PC-3 (cell line): ENCODE measurements at regions not wholly inside any gene's neighbourhood (a gene's known extent, or its start where the extent isn't known, plus 50 kb on each side); places are given as distances from the start of the nearest gene placed in this dataset.

Source experiments
- ATAC-seq: fragments of 200-7000 bp; cut with Tn5 transposase; 2 replicates; pipeline ENCODE4 v1.9.1; 2020; ENCODE audit warnings: mild to moderate bottlenecking, moderate library complexity
- BruUV-seq: library from RNA; stranded (reverse); fragments of 400-500 nt; replicated peaks from 2 replicates; lab custom pipeline; 2021; lab: Mats Ljungman, UMichigan
- CTCF ChIA-PET: fragments of 300-600 bp; sonication (Branson Sonifier 250); formaldehyde crosslinking; loops from one replicate; lab custom pipeline; 2022; ENCODE audit warnings: antibody characterized with exemption; lab: Charles Lee
- POLR2A ChIA-PET: fragments of 300-600 bp; sonication (Branson Sonifier 250); formaldehyde crosslinking; loops from one replicate; lab custom pipeline; 2022; ENCODE audit warnings: antibody characterized with exemption; ENCODE audit not compliant: unreplicated experiment; lab: Charles Lee
- DNase-seq: peaks from one replicate; pipeline ENCODE4 v3.0.0-alpha.2; 2015
- H2AFZ ChIP-seq: fragments of 300-600 bp; sonication (generic); 2 replicates; pipeline ENCODE4 v1.6.0; 2016; ENCODE audit warnings: antibody characterized with exemption, low read length
- H3F3A ChIP-seq: fragments of 300-600 bp; sonication (generic); one replicate; pipeline ENCODE4 v1.6.0; 2017; ENCODE audit warnings: antibody characterized with exemption, low read length, control low read depth, mild to moderate bottlenecking; ENCODE audit not compliant: unreplicated experiment
- H3K27ac ChIP-seq: fragments of 300-600 bp; sonication (generic); 2 replicates; pipeline ENCODE4 v1.5.1; 2016; ENCODE audit warnings: mild to moderate bottlenecking, low read length
- H3K27me3 ChIP-seq: fragments of 300-600 bp; sonication (generic); 2 replicates; pipeline ENCODE4 v1.6.1; 2016; ENCODE audit warnings: low read length, mixed read lengths
- H3K36me3 ChIP-seq: fragments of 300-600 bp; sonication (generic); 2 replicates; pipeline ENCODE4 v1.6.1; 2016; ENCODE audit warnings: low read depth, mixed run types, low read length, mixed read lengths
- H3K4me1 ChIP-seq: fragments of 300-600 bp; sonication (generic); 2 replicates; pipeline ENCODE4 v1.5.1; 2016; ENCODE audit warnings: low read length; ENCODE audit not compliant: insufficient read depth
- H3K4me2 ChIP-seq: fragments of 300-600 bp; sonication (generic); 2 replicates; pipeline ENCODE4 v1.6.0; 2016; ENCODE audit warnings: low read length
- H3K4me3 ChIP-seq: fragments of 300-600 bp; sonication (generic); 2 replicates; pipeline ENCODE4 v1.5.1; 2016; ENCODE audit warnings: mild to moderate bottlenecking, low read length, mixed read lengths
- H3K79me2 ChIP-seq: fragments of 300-600 bp; sonication (generic); 2 replicates; pipeline ENCODE4 v1.6.1; 2017; ENCODE audit warnings: low read length, mixed read lengths
- H3K9ac ChIP-seq: fragments of 300-600 bp; sonication (generic); 2 replicates; pipeline ENCODE4 v1.6.0; 2016; ENCODE audit warnings: mild to moderate bottlenecking, low read length
- H3K9me2 ChIP-seq: fragments of 300-600 bp; sonication (generic); replicated peaks from 2 replicates; pipeline ENCODE4 v1.6.1; 2016; ENCODE audit warnings: mixed run types, low read length, mixed read lengths
- H3K9me3 ChIP-seq: fragments of 300-600 bp; sonication (generic); 2 replicates; pipeline ENCODE4 v1.6.1; 2016; ENCODE audit warnings: low read length, mixed read lengths
- H4K20me1 ChIP-seq: fragments of 300-600 bp; sonication (generic); 2 replicates; pipeline ENCODE4 v1.6.1; 2016; ENCODE audit warnings: low read length, mixed read lengths
- EZH2 ChIP-seq: fragments of 300-600 bp; sonication (generic); IDR thresholded peaks from one replicate; pipeline ENCODE4 v1.6.1; 2017; ENCODE audit warnings: antibody characterized with exemption, mild to moderate bottlenecking, low read length; ENCODE audit not compliant: unreplicated experiment
- EZH2phosphoT487 ChIP-seq: fragments of 300-600 bp; sonication (generic); IDR thresholded peaks from 2 replicates; pipeline ENCODE4 v1.6.1; 2018; ENCODE audit warnings: mild to moderate bottlenecking, antibody characterized with exemption, low read length, borderline replicate concordance
- intact Hi-C: fragments of 100-400 bp; cut with micrococcal nuclease; formaldehyde crosslinking; loops from 2 replicates; pipeline ENCODE4 v1.9.0; 2023
- TF ChIP-seq, protein P1 (sequence below): fragments of 300-600 bp; sonication (generic); conservative IDR thresholded peaks from 2 replicates; pipeline ENCODE4 v1.5.1; 2017; ENCODE audit warnings: antibody characterized with exemption, low read depth, mild to moderate bottlenecking, low read length

GRCh38 chr2:188795762-188796161, 178.4 kb upstream of the COL3A1 start:
- H3K27me3 ChIP-seq: no peaks in the 10 kb centered on the region
- H2AFZ ChIP-seq: no peak overlapping the region
- no TSS peak for BruUV-seq
- ATAC-seq (no peak), DNase-seq (no peak)
- ChIA-PET POLR2A (no interaction called here), CTCF (no interaction called here)
- H3K9me2 ChIP-seq: no peaks in the 10 kb centered on the region
- no peak overlapping the region for H3K27ac ChIP-seq
- H4K20me1 ChIP-seq: no peaks in the 10 kb centered on the region
- no peak overlapping the region for H3K4me2 ChIP-seq
- H3K4me3 ChIP-seq: no peak overlapping the region
- no peak overlapping the region for H3K9ac ChIP-seq
- no peaks in the 10 kb centered on the region for H3K36me3 ChIP-seq
- TF ChIP-seq, protein P1, sequence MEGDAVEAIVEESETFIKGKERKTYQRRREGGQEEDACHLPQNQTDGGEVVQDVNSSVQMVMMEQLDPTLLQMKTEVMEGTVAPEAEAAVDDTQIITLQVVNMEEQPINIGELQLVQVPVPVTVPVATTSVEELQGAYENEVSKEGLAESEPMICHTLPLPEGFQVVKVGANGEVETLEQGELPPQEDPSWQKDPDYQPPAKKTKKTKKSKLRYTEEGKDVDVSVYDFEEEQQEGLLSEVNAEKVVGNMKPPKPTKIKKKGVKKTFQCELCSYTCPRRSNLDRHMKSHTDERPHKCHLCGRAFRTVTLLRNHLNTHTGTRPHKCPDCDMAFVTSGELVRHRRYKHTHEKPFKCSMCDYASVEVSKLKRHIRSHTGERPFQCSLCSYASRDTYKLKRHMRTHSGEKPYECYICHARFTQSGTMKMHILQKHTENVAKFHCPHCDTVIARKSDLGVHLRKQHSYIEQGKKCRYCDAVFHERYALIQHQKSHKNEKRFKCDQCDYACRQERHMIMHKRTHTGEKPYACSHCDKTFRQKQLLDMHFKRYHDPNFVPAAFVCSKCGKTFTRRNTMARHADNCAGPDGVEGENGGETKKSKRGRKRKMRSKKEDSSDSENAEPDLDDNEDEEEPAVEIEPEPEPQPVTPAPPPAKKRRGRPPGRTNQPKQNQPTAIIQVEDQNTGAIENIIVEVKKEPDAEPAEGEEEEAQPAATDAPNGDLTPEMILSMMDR: no peak
- TF ChIP-seq EZH2phosphoT487 (no peak), EZH2 (no peak)
- H3K9me3 ChIP-seq: no peaks in the 10 kb centered on the region
- no peaks in the 10 kb centered on the region for H3K4me1 ChIP-seq
- no peaks in the 10 kb centered on the region for H3F3A ChIP-seq
- no peaks in the 10 kb centered on the region for H3K79me2 ChIP-seq
- intact Hi-C loops: no loop called here

GRCh38 chr2:188797371-188797770, 176.8 kb upstream of the COL3A1 start:
- TF ChIP-seq EZH2phosphoT487: no peak
- no peak for TF ChIP-seq EZH2
- TF ChIP-seq, protein P1: no peak
- H3K79me2 ChIP-seq: no peaks in the 10 kb centered on the region
- POLR2A ChIA-PET: no interaction called here

GRCh38 chr2:188798159-188798558, 176.0 kb upstream of the COL3A1 start:
- no peak for DNase-seq
- Histone ChIP-seq H3K4me2 (no peak overlapping the region), H3K36me3 (no peaks in the 10 kb centered on the region), H3K4me1 (no peaks in the 10 kb centered on the region), H3F3A (no peaks in the 10 kb centered on the region), H4K20me1 (no peaks in the 10 kb centered on the region), H3K4me3 (no peak overlapping the region), H3K9ac (no peak overlapping the region), H3K27me3 (no peaks in the 10 kb centered on the region), H3K79me2 (no peaks in the 10 kb centered on the region), H3K9me3 (no peaks in the 10 kb centered on the region), H2AFZ (no peak overlapping the region), H3K9me2 (no peaks in the 10 kb centered on the region), H3K27ac (no peak overlapping the region)
- intact Hi-C loops: no loop called here
- ChIA-PET CTCF (no interaction called here), POLR2A (no interaction called here)
- no peak for ATAC-seq
- BruUV-seq: no TSS peak
- TF ChIP-seq EZH2phosphoT487 (no peak), EZH2 (no peak)
- TF ChIP-seq, protein P1: no peak

More at GRCh38 chr2:188797371-188797770, 176.8 kb upstream of the COL3A1 start:
- no TSS peak for BruUV-seq
- no peak overlapping the region for H3K27ac ChIP-seq
- CTCF ChIA-PET: no interaction called here
- H3F3A ChIP-seq: no peaks in the 10 kb centered on the region
- H3K9ac ChIP-seq: no peak overlapping the region
- no peaks in the 10 kb centered on the region for H3K9me3 ChIP-seq
- H3K4me1 ChIP-seq: no peaks in the 10 kb centered on the region
- H2AFZ ChIP-seq: no peak overlapping the region
- H3K36me3 ChIP-seq: no peaks in the 10 kb centered on the region
- intact Hi-C loops: no loop called here
- H3K4me3 ChIP-seq: no peak overlapping the region
- DNase-seq (no peak), ATAC-seq (no peak)
- no peaks in the 10 kb centered on the region for H4K20me1 ChIP-seq
- H3K27me3 ChIP-seq: no peaks in the 10 kb centered on the region
- no peaks in the 10 kb centered on the region for H3K9me2 ChIP-seq
- H3K4me2 ChIP-seq: no peak overlapping the region
